ENCODE measurements at regions not wholly inside any gene's neighbourhood (a gene's known extent, or its start where the extent isn't known, plus 50 kb on each side); places are given as distances from the start of the nearest gene placed in this dataset.

DNA sequence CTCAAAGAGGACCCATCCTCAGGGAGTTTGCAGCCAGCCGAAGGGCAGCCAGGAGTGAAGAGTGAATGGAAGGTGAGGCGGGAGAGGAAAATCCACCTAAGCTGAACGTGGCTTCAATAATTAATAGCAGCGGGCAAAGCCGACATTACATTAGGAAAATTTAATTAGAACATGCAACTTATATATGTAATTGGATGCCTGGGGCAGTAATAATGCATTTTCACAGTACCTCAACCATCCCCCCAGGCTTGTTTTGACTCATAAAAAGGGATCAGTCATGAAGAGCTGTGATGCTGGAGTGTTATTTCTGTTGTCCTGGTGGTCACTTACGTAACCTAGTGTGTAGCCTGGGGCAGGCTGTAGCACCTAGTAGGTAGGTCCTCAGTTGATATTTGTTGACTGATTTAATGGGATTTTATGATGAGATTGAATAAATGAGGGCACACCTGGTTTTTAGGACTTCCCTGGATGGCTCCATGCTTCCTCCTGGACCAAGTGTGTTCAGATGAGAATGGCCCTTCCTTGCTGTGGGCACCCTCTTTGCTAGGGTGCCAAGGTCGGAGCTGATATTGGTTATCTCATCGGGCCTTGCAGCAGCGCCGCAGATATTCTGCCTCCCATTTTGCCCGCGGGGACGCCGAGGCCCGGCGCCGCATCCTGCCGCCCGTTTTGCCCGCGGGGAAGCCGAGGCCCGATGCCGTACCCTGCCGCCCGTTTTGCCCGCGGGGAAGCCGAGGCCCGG is 128.8 kb downstream of the CDH26 start:
- Histone ChIP-seq H3K4me3 (peak overlapping the region; percentile 59), H3K36me3 (ENCODE audit: insufficient read depth in 1 of 2, low read depth in 1 of 2) (no peaks in the 10 kb centered on the region), H3K27ac (no peak overlapping the region), H3K9me3 (no peaks in the 10 kb centered on the region), H3K4me1 (no peaks in the 10 kb centered on the region), H3K27me3 (ENCODE audit: insufficient read depth in 3 of 3, low read length in 2 of 3) (peaks cover 0 to 4% (median 0%) of the 10 kb centered on the region in 3 donors)
- ATAC-seq (peak in 1 of 4 donors; percentile 40), DNase-seq (no peak)
- WGBS, 3 donors: 27 to 37% (median 37%) methylated on average over 23 to 30 of the region's 30 CpGs
- intact Hi-C loops (cut with DNase I): no loop called here
- TF ChIP-seq CTCF (IDR thresholded peaks at IDR 0.05): no peak

GRCh38 chr20:60087563-60088105 is 129.4 kb downstream of the CDH26 start:
- ATAC-seq (peak in 2 of 4 donors; percentile 54), DNase-seq (no peak)
- H3K36me3 ChIP-seq (ENCODE audit: insufficient read depth in 1 of 2, low read depth in 1 of 2): no peaks in the 10 kb centered on the region
- TF ChIP-seq CTCF (IDR thresholded peaks at IDR 0.05): no peak
- peak overlapping the region; percentile 59 for H3K4me3 ChIP-seq
- H3K27me3 ChIP-seq (ENCODE audit: insufficient read depth in 3 of 3, low read length in 2 of 3): peaks cover 0 to 4% (median 0%) of the 10 kb centered on the region in 3 donors
- WGBS, 3 donors: 0 to 13% (median 3%) methylated on average over 39 to 60 of the region's 60 CpGs
- no peaks in the 10 kb centered on the region for H3K4me1 ChIP-seq
- intact Hi-C loops (cut with DNase I): no loop called here
- no peaks in the 10 kb centered on the region for H3K9me3 ChIP-seq
- no peak overlapping the region for H3K27ac ChIP-seq

- Histone ChIP-seq H3K27me3 (ENCODE audit: insufficient read depth in 3 of 3, low read length in 2 of 3) (peaks cover 0 to 4% (median 0%) of the 10 kb centered on the region in 3 donors), H3K4me3 (no peak overlapping the region), H3K9me3 (no peaks in the 10 kb centered on the region), H3K4me1 (no peaks in the 10 kb centered on the region), H3K36me3 (ENCODE audit: insufficient read depth in 1 of 2, low read depth in 1 of 2) (no peaks in the 10 kb centered on the region), H3K27ac (no peak overlapping the region)
- no peak for TF ChIP-seq CTCF (IDR thresholded peaks at IDR 0.05)
- DNase-seq (no peak), ATAC-seq (no peak)
- intact Hi-C loops (cut with DNase I): no loop called here
- 71 to 95% (median 95%) methylated on average over 9 to 10 of the region's 10 CpGs for WGBS, 3 donors
These were observed 130.0 kb downstream of the CDH26 start for GRCh38 chr20:60088236-60088635.

GRCh38 chr20:60090631-60091030 is 132.4 kb downstream of the CDH26 start:
- TF ChIP-seq CTCF (IDR thresholded peaks at IDR 0.05): no peak
- Histone ChIP-seq H3K9me3 (no peaks in the 10 kb centered on the region), H3K27ac (no peak overlapping the region), H3K36me3 (ENCODE audit: insufficient read depth in 1 of 2, low read depth in 1 of 2) (no peaks in the 10 kb centered on the region), H3K4me1 (no peaks in the 10 kb centered on the region), H3K27me3 (ENCODE audit: insufficient read depth in 3 of 3, low read length in 2 of 3) (peaks cover 0 to 4% (median 0%) of the 10 kb centered on the region in 3 donors), H3K4me3 (no peak overlapping the region)
- whole genome bisulfite sequencing, 3 donors: 61 to 68% (median 67%) methylated on average over 4 of the region's 4 CpGs
- intact Hi-C loops (cut with DNase I): loop anchor here in 1 of 2 donors (10.0 kb wide), 1 partner anchor 56 kb away; no protein-coding TSS in a partner anchor
- no peak for DNase-seq
- no peak for ATAC-seq
